Adrenal gland (tissue), 5 donors: ENCODE measurements at regions not wholly inside any gene's neighbourhood (a gene's known extent, or its start where the extent isn't known, plus 50 kb on each side); places are given as distances from the start of the nearest gene placed in this dataset.

ENCODE experiments used
- CTCF ChIP-seq, 6 experiments: fragments of 450-650 bp in 4 of 6; fragments of 200-600 bp in 2 of 6; sonication (generic) in 1 of 6; IDR thresholded peaks; 1 replicate in 5 of 6; 2 replicates in 1 of 6; pipeline versions ENCODE4 v1.5.1 to v1.8.0; 2016 to 2021; ENCODE audit warnings: antibody characterized with exemption in 6 of 6, mild to moderate bottlenecking in 2 of 6, moderate library complexity in 1 of 6
- POLR2A ChIP-seq, 2 donors: fragments of 450-650 bp; IDR thresholded peaks; one replicate each; pipeline ENCODE4 v1.6.1; 2017; ENCODE audit warnings: antibody characterized with exemption in 2 of 2, mild to moderate bottlenecking in 2 of 2, moderate library complexity in 1 of 2
- donor health status: DM: no; HTN: no; CAD: no.

GRCh38 chr3:8278448-8278847, 223.2 kb upstream of the LMCD1 start:
- TF ChIP-seq CTCF (IDR thresholded peaks at IDR 0.05) (no peak), POLR2A (IDR thresholded peaks at IDR 0.05) (no peak)
